HepG2 (cell line): ENCODE measurements at regions not wholly inside any gene's neighbourhood (a gene's known extent, or its start where the extent isn't known, plus 50 kb on each side); places are given as distances from the start of the nearest gene placed in this dataset.

Source experiments
- ATAC-seq: fragments of 200-7000 bp; cut with Tn5 transposase; 3 replicates; pipeline ENCODE4 v1.9.1; 2020; ENCODE audit warnings: mild to moderate bottlenecking, moderate library complexity
- BruUV-seq: library from RNA; stranded (reverse); fragments of 400-500 nt; replicated peaks from 2 replicates; lab custom pipeline; 2021; lab: Mats Ljungman, UMichigan
- CTCF ChIA-PET: fragments of 300-600 bp; formaldehyde crosslinking; extraction: SDS; loops from one replicate; lab custom pipeline; 2021; ENCODE audit warnings: low total read pairs, inconsistent platforms, low intra/inter-chr PET ratio; lab: Yijun Ruan, JAX
- POLR2A ChIA-PET: fragments of 350-600 bp; sonication (Branson Sonifier 250); formaldehyde crosslinking; loops from one replicate; lab custom pipeline; 2020; ENCODE audit warnings: antibody characterized with exemption, inconsistent platforms; lab: Yijun Ruan, JAX
- DNase-seq: peaks from one replicate; pipeline ENCODE4 v3.0.0-alpha.2; 2015; ENCODE audit warnings: low spot score
- FAIRE-seq: peaks from 3 replicates; lab custom pipeline; 2011; peaks lifted over from hg19 to GRCh38; lab: Jason Lieb, UNC
- H2AFZ ChIP-seq: one replicate; pipeline ENCODE4 v1.6.1; 2011; ENCODE audit warnings: low read length, inconsistent platforms
- H3K27ac ChIP-seq: fragments of 300-600 bp; 3 replicates; pipeline ENCODE4 v1.8.0; 2011; ENCODE audit warnings: mixed run types, mild to moderate bottlenecking, mixed read lengths, low read length, inconsistent platforms; ENCODE audit not compliant: insufficient read depth; ENCODE audit errors: extremely low read length
- H3K27me3 ChIP-seq, 2 experiments: fragments of 200-600 bp in 1 of 2; 2 replicates in 1 of 2; 3 replicates in 1 of 2; pipeline versions ENCODE4 v1.6.0 to v1.8.0; 2011; ENCODE audit warnings: low read length in 2 of 2, mild to moderate bottlenecking in 2 of 2, moderate library complexity in 2 of 2, inconsistent platforms in 1 of 2; ENCODE audit not compliant: insufficient read depth in 2 of 2, control insufficient read depth in 1 of 2
- H3K36me3 ChIP-seq, 2 experiments: fragments of 200-600 bp in 1 of 2; replicated peaks in 1 of 2; 2 replicates in 1 of 2; 3 replicates in 1 of 2; pipeline versions ENCODE4 v1.5.1 to v1.8.0; 2011; ENCODE audit warnings: low read length in 2 of 2, inconsistent platforms in 1 of 2; ENCODE audit not compliant: insufficient read depth in 2 of 2, control insufficient read depth in 1 of 2
- H3K4me1 ChIP-seq: 2 replicates; pipeline ENCODE4 v1.5.1; 2012; ENCODE audit warnings: low read length, inconsistent platforms; ENCODE audit not compliant: insufficient read depth
- H3K4me2 ChIP-seq: 2 replicates; pipeline ENCODE4 v1.6.0; 2011; ENCODE audit warnings: low read depth, low read length, inconsistent platforms
- H3K4me3 ChIP-seq, 3 experiments: fragments of 200-600 bp in 1 of 3; sonication (generic), shearing (Covaris generic) in 1 of 3; replicated peaks in 1 of 3; 2 replicates each; pipeline ENCODE4 v1.5.1; 2011 to 2016; ENCODE audit warnings: low read length in 3 of 3, inconsistent platforms in 2 of 3, low read depth in 2 of 3, mild to moderate bottlenecking in 2 of 3, control low read depth in 1 of 3, mixed read lengths in 1 of 3; ENCODE audit not compliant: insufficient read depth in 1 of 3
- H3K79me2 ChIP-seq: one replicate; pipeline ENCODE4 v1.6.1; 2011; ENCODE audit warnings: low read length, inconsistent platforms; ENCODE audit not compliant: insufficient read depth
- H3K9ac ChIP-seq: 2 replicates; pipeline ENCODE4 v1.6.0; 2011; ENCODE audit warnings: mild to moderate bottlenecking, low read depth, low read length, inconsistent platforms; ENCODE audit not compliant: insufficient read depth
- H3K9me3 ChIP-seq: 2 replicates; pipeline ENCODE4 v1.5.1; 2012; ENCODE audit warnings: mild to moderate bottlenecking, low read length
- H4K20me1 ChIP-seq: 2 replicates; pipeline ENCODE4 v1.6.0; 2011; ENCODE audit warnings: inconsistent platforms, mild to moderate bottlenecking, low read length, moderate library complexity; ENCODE audit not compliant: insufficient read depth
- CENPT ChIP-seq: sonication (generic); formaldehyde crosslinking; IDR thresholded peaks from 2 replicates; pipeline ENCODE4 v1.8.0; 2022; ENCODE audit warnings: low read depth, mild to moderate bottlenecking, moderate library complexity, missing genetic modification reagents
- ERF ChIP-seq: IDR thresholded peaks from 2 replicates; pipeline ENCODE4 v1.6.1; 2018; ENCODE audit warnings: missing biosample characterization, missing genetic modification reagents
- HMG20B ChIP-seq: conservative IDR thresholded peaks from 2 replicates; pipeline ENCODE4 v1.6.1; 2016; ENCODE audit warnings: missing genetic modification reagents, missing compliant biosample characterization
- NFIC ChIP-seq: IDR thresholded peaks from 2 replicates; pipeline ENCODE4 v1.6.1; 2012; ENCODE audit warnings: mild to moderate bottlenecking, low read length, inconsistent platforms
- PAF1 ChIP-seq: IDR thresholded peaks from 2 replicates; pipeline ENCODE4 v1.6.1; 2016; ENCODE audit warnings: missing genetic modification reagents, missing compliant biosample characterization
- POLR2A ChIP-seq, 2 experiments: IDR thresholded peaks; 2 replicates each; pipeline ENCODE4 v1.6.1; 2011; ENCODE audit warnings: low read depth in 2 of 2, low read length in 2 of 2, mild to moderate bottlenecking in 1 of 2, moderate library complexity in 1 of 2; ENCODE audit not compliant: insufficient read depth in 1 of 2
- ZBTB7A ChIP-seq: sonication (generic); formaldehyde crosslinking; IDR thresholded peaks from 2 replicates; pipeline ENCODE4 v1.8.0; 2022; ENCODE audit warnings: mild to moderate bottlenecking, missing genetic modification reagents
- ZFP1 ChIP-seq: IDR thresholded peaks from 2 replicates; pipeline ENCODE4 v1.6.1; 2016
- ZFP36L2 ChIP-seq: sonication (generic); formaldehyde crosslinking; IDR thresholded peaks from 2 replicates; pipeline ENCODE4 v1.4.0; 2020; ENCODE audit warnings: missing genetic modification reagents
- in situ Hi-C: cut with HindIII; loops from 2 replicates; pipeline ENCODE4 v1.10.0; 2017; ENCODE audit warnings: low pct_unique_long_range_greater_than_20kb; ENCODE audit not compliant: extremely low pct_ligation_motif_present
- intact Hi-C: fragments of 100-400 bp; cut with micrococcal nuclease; formaldehyde crosslinking; loops from one replicate; pipeline ENCODE4 v1.10.0; 2022; ENCODE audit not compliant: unreplicated experiment
- TF ChIP-seq, protein P1 (sequence below): sonication (generic); formaldehyde crosslinking; IDR thresholded peaks from 2 replicates; pipeline ENCODE4 v1.8.0; 2022; ENCODE audit warnings: missing genetic modification reagents, low read depth, mild to moderate bottlenecking, borderline replicate concordance
- TF ChIP-seq, protein P2 (sequence below): sonication (generic); formaldehyde crosslinking; IDR thresholded peaks from 2 replicates; pipeline ENCODE4 v1.4.0; 2020; ENCODE audit warnings: missing genetic modification reagents, borderline replicate concordance

DNA sequence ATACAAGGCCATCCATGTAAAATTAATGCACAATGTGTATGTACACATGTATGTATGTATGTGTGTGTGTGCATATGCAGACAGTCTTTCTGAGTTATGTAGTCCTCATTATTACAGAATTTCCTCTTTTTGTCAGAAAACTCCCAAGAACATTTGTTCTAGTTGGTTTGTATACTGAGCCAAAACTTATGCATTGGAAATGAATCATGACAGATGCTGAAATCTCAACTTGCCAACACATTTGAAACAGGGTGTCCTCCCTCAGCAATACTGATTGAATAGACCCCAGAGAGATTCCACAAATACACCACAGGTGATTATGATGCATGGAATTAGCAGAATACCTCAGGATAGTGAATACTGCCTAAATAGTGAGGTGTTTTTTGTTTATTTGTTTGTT, 472.9 kb upstream of the PCDH15 start:
- H3K9ac ChIP-seq, result no peak overlapping the region
- no peak for ATAC-seq
- H3K4me3 ChIP-seq, result no peak overlapping the region
- no TSS peak for BruUV-seq
- no peaks in the 10 kb centered on the region for H3K79me2 ChIP-seq
- H3K4me2 ChIP-seq, result no peak overlapping the region
- POLR2A ChIA-PET, result no interaction called here
- H3K4me1 ChIP-seq, result no peaks in the 10 kb centered on the region
- no peaks in the 10 kb centered on the region for H3K36me3 ChIP-seq
- intact Hi-C loops, result no loop called here
- H3K27me3 ChIP-seq, result no peaks in the 10 kb centered on the region; a peak in 1 of 5 replicates
- no peaks in the 10 kb centered on the region for H4K20me1 ChIP-seq
- H3K9me3 ChIP-seq, result no peaks in the 10 kb centered on the region
- TF ChIP-seq ZBTB7A (no peak), HMG20B (CRISPR knock-in tag) (no peak), PAF1 (CRISPR knock-in tag) (no peak), ZFP36L2 (no peak), CENPT (no peak), ZFP1 (CRISPR knock-in tag) (no peak), POLR2A (IDR thresholded peaks at IDR 0.05; ENCODE audit: insufficient read depth in 1 of 2, low read depth in 2 of 2, low read length in 2 of 2) (no peak), ERF (CRISPR knock-in tag) (no peak), NFIC (no peak)
- TF ChIP-seq, protein P1, sequence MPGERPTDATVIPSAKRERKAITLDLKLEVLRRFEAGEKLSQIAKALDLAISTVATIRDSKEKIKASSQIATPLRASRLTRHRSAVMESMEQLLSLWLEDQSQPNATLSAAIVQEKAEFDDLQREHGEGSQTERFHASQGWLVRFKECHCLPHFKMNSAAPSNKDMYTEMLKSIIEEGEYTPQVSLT, result no peak
- TF ChIP-seq, protein P2, sequence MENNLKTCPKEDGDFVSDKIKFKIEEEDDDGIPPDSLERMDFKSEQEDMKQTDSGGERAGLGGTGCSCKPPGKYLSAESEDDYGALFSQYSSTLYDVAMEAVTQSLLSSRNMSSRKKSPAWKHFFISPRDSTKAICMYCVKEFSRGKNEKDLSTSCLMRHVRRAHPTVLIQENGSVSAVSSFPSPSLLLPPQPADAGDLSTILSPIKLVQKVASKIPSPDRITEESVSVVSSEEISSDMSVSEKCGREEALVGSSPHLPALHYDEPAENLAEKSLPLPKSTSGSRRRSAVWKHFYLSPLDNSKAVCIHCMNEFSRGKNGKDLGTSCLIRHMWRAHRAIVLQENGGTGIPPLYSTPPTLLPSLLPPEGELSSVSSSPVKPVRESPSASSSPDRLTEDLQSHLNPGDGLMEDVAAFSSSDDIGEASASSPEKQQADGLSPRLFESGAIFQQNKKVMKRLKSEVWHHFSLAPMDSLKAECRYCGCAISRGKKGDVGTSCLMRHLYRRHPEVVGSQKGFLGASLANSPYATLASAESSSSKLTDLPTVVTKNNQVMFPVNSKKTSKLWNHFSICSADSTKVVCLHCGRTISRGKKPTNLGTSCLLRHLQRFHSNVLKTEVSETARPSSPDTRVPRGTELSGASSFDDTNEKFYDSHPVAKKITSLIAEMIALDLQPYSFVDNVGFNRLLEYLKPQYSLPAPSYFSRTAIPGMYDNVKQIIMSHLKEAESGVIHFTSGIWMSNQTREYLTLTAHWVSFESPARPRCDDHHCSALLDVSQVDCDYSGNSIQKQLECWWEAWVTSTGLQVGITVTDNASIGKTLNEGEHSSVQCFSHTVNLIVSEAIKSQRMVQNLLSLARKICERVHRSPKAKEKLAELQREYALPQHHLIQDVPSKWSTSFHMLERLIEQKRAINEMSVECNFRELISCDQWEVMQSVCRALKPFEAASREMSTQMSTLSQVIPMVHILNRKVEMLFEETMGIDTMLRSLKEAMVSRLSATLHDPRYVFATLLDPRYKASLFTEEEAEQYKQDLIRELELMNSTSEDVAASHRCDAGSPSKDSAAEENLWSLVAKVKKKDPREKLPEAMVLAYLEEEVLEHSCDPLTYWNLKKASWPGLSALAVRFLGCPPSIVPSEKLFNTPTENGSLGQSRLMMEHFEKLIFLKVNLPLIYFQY (CRISPR knock-in tag), result no peak
- in situ Hi-C loops, result no loop called here
- FAIRE-seq, result no peak
- H3K27ac ChIP-seq, result no peak overlapping the region
- CTCF ChIA-PET, result no interaction called here
- H2AFZ ChIP-seq, result no peak overlapping the region
- DNase-seq, result no peak
